Erythroblast (primary cell): ENCODE measurements at regions not wholly inside any gene's neighbourhood (a gene's known extent, or its start where the extent isn't known, plus 50 kb on each side); places are given as distances from the start of the nearest gene placed in this dataset.

Experiments
- GATA1 ChIP-seq: IDR thresholded peaks from 2 replicates; pipeline ENCODE4 v1.6.1; 2011; ENCODE audit warnings: low read depth, mild to moderate bottlenecking, control low read depth, low read length, moderate library complexity
- POLR2A ChIP-seq: IDR thresholded peaks from 2 replicates; pipeline ENCODE4 v1.6.1; 2011; ENCODE audit warnings: mild to moderate bottlenecking, low read length

DNA sequence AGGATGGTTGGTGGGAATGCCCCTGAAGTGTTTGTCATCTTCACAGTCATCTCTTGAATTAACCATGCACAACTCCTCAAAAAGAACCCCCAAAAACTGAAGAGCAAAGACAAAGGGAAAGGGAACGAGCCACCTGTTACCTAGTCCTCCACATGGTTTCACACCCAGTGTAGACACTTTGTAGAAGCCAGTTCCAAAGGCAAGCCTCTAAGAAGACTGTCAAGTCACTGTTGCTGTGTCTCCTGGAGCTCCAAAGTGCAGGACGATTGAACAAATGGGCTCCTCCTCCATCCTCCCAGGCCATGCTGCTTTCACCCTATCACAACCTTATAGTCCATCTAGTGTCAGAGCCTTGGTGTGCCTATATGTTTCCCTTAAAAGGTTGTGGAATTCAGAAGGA is 277.6 kb upstream of the PRDM1 start:
- no peak for TF ChIP-seq POLR2A
- TF ChIP-seq GATA1 = no peak
